ENCODE measurements at regions not wholly inside any gene's neighbourhood (a gene's known extent, or its start where the extent isn't known, plus 50 kb on each side); places are given as distances from the start of the nearest gene placed in this dataset.

GRCh38 chr5:110203661-110204060 lies 513.9 kb downstream of the MAN2A1 start:
- Histone ChIP-seq H3K4me3 (ENCODE audit: low read length) (no peak overlapping the region), H3K27me3 (replicated peaks; ENCODE audit: control insufficient read depth, insufficient read depth, low read length) (no peaks in the 10 kb centered on the region), H3K9me3 (ENCODE audit: control insufficient read depth, low read length) (peaks cover 15% of the 10 kb centered on the region), H3K36me3 (ENCODE audit: control insufficient read depth, insufficient read depth, low read length, severe bottlenecking) (no peaks in the 10 kb centered on the region), H3K4me1 (ENCODE audit: control insufficient read depth, insufficient read depth, low read length) (no peaks in the 10 kb centered on the region), H3K9ac (ENCODE audit: low read length) (no peak overlapping the region)
- peak; percentile 23 for DNase-seq (ENCODE audit: low read depth)

GRCh38 chr5:110209401-110209800 lies 517.1 kb downstream of the TMEM232 start:
- Histone ChIP-seq H3K9me3 (ENCODE audit: control insufficient read depth, low read length) (peaks cover 19% of the 10 kb centered on the region), H3K36me3 (ENCODE audit: control insufficient read depth, insufficient read depth, low read length, severe bottlenecking) (no peaks in the 10 kb centered on the region), H3K4me3 (ENCODE audit: low read length) (no peak overlapping the region), H3K4me1 (ENCODE audit: control insufficient read depth, insufficient read depth, low read length) (no peaks in the 10 kb centered on the region), H3K9ac (ENCODE audit: low read length) (no peak overlapping the region), H3K27me3 (replicated peaks; ENCODE audit: control insufficient read depth, insufficient read depth, low read length) (no peaks in the 10 kb centered on the region)
- no peak for DNase-seq (ENCODE audit: low read depth)

GRCh38 chr5:110218981-110219380 lies 507.5 kb downstream of the TMEM232 start:
- H3K9me3 ChIP-seq (ENCODE audit: control insufficient read depth, low read length), result peaks cover 60% of the 10 kb centered on the region
- H3K27me3 ChIP-seq (replicated peaks; ENCODE audit: control insufficient read depth, insufficient read depth, low read length), result no peaks in the 10 kb centered on the region
- no peak for DNase-seq (ENCODE audit: low read depth)
- H3K9ac ChIP-seq (ENCODE audit: low read length), result no peak overlapping the region
- H3K36me3 ChIP-seq (ENCODE audit: control insufficient read depth, insufficient read depth, low read length, severe bottlenecking), result no peaks in the 10 kb centered on the region
- no peak overlapping the region for H3K4me3 ChIP-seq (ENCODE audit: low read length)
- no peaks in the 10 kb centered on the region for H3K4me1 ChIP-seq (ENCODE audit: control insufficient read depth, insufficient read depth, low read length)

DNA sequence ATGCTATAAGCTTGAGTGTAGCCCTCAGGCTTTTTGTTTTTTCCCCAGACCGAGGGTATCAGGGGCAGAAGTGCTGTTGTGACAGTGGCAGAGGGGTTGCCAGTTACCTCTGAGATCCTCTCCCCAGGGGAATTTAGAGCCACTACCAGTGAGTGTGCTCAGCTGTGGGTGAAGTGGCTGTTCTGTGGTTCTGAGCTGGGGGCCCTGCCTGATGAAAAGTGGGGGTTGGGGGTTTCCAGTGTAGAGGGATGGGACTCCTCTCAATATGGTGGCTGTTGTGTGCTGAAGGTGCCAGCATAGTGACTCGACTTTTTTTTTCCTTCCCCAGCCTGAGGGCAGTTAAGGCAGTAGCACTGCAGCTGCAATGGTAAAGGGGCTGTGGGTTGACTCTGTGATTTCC lies 506.7 kb downstream of the TMEM232 start:
- Histone ChIP-seq H3K9me3 (ENCODE audit: control insufficient read depth, low read length) (peaks cover 60% of the 10 kb centered on the region), H3K4me3 (ENCODE audit: low read length) (no peak overlapping the region), H3K9ac (ENCODE audit: low read length) (no peak overlapping the region), H3K27me3 (replicated peaks; ENCODE audit: control insufficient read depth, insufficient read depth, low read length) (no peaks in the 10 kb centered on the region), H3K36me3 (ENCODE audit: control insufficient read depth, insufficient read depth, low read length, severe bottlenecking) (no peaks in the 10 kb centered on the region), H3K4me1 (ENCODE audit: control insufficient read depth, insufficient read depth, low read length) (no peaks in the 10 kb centered on the region)
- no peak for DNase-seq (ENCODE audit: low read depth)

- Histone ChIP-seq H3K36me3 (ENCODE audit: control insufficient read depth, insufficient read depth, low read length, severe bottlenecking) (no peaks in the 10 kb centered on the region), H3K4me1 (ENCODE audit: control insufficient read depth, insufficient read depth, low read length) (no peaks in the 10 kb centered on the region), H3K9me3 (ENCODE audit: control insufficient read depth, low read length) (peaks cover 60% of the 10 kb centered on the region), H3K4me3 (ENCODE audit: low read length) (no peak overlapping the region), H3K9ac (ENCODE audit: low read length) (no peak overlapping the region), H3K27me3 (replicated peaks; ENCODE audit: control insufficient read depth, insufficient read depth, low read length) (no peaks in the 10 kb centered on the region)
- no peak for DNase-seq (ENCODE audit: low read depth)
Observed at GRCh38 chr5:110221036-110221435, 505.4 kb downstream of the TMEM232 start.

DNA sequence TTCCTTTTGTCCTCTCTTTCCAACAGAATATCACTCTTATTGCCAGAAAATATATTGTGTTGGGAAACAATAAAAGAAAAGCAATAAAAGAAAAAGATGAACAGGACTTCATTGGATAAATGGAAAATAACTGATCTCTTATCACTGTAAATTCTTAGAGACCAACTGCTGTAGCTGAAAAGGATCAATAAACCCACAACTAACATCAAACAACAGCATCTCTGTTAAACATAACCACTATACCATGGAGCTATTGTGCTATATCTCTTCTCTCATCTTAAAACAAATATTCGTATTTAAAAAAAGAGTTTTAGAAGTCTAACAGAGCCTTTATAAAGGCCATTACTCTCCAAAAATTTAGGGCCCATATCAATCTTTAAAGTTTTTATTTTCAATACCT lies 502.4 kb downstream of the TMEM232 start:
- Histone ChIP-seq H3K9ac (ENCODE audit: low read length) (no peak overlapping the region), H3K9me3 (ENCODE audit: control insufficient read depth, low read length) (peaks cover 42% of the 10 kb centered on the region), H3K27me3 (replicated peaks; ENCODE audit: control insufficient read depth, insufficient read depth, low read length) (no peaks in the 10 kb centered on the region), H3K4me3 (ENCODE audit: low read length) (no peak overlapping the region), H3K36me3 (ENCODE audit: control insufficient read depth, insufficient read depth, low read length, severe bottlenecking) (no peaks in the 10 kb centered on the region), H3K4me1 (ENCODE audit: control insufficient read depth, insufficient read depth, low read length) (no peaks in the 10 kb centered on the region)
- no peak for DNase-seq (ENCODE audit: low read depth)

DNA sequence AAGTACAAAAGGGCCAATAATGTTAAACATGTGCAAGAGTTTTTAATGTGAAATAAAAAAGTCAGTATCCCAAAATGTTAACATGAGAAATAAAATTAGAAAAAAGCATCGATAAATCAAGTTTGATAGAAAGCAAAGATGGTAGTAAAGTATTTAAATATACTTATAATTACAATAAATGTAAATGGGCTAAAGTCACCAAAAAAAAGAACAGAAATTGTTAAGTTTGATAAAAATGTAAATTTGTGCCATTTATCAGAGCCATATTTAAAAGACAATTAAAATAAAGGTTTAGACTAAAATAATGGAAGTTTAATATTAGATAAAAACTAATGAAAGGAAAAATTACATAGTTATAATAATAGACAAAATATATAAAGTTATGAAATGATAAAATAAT lies 500.5 kb downstream of the TMEM232 start:
- Histone ChIP-seq H3K36me3 (ENCODE audit: control insufficient read depth, insufficient read depth, low read length, severe bottlenecking) (no peaks in the 10 kb centered on the region), H3K4me3 (ENCODE audit: low read length) (no peak overlapping the region), H3K9me3 (ENCODE audit: control insufficient read depth, low read length) (peaks cover 56% of the 10 kb centered on the region), H3K9ac (ENCODE audit: low read length) (no peak overlapping the region), H3K27me3 (replicated peaks; ENCODE audit: control insufficient read depth, insufficient read depth, low read length) (no peaks in the 10 kb centered on the region), H3K4me1 (ENCODE audit: control insufficient read depth, insufficient read depth, low read length) (no peaks in the 10 kb centered on the region)
- no peak for DNase-seq (ENCODE audit: low read depth)

DNA sequence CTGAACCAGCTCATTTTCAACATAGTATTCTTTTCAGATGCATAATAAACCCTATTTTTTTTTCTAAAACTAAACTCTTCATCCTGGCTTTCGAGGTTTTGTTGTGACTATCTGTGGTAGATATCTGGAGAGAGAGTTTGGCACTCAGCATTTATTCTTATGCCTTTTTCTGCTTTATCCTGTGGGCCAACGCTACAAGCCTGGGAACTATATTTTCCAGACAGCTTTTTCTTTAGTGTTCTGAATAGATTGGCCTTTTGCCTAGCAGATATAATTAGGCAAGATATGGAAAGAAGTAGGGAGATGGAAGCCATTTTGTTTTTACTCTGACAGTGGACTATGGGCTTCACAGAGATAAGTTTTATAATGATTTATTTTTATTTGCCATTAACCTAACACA lies 486.7 kb downstream of the TMEM232 start:
- Histone ChIP-seq H3K4me3 (ENCODE audit: low read length) (no peak overlapping the region), H3K36me3 (ENCODE audit: control insufficient read depth, insufficient read depth, low read length, severe bottlenecking) (no peaks in the 10 kb centered on the region), H3K9ac (ENCODE audit: low read length) (no peak overlapping the region), H3K4me1 (ENCODE audit: control insufficient read depth, insufficient read depth, low read length) (no peaks in the 10 kb centered on the region), H3K9me3 (ENCODE audit: control insufficient read depth, low read length) (no peaks in the 10 kb centered on the region), H3K27me3 (replicated peaks; ENCODE audit: control insufficient read depth, insufficient read depth, low read length) (no peaks in the 10 kb centered on the region)
- peak; percentile 3 for DNase-seq (ENCODE audit: low read depth)

- no peaks in the 10 kb centered on the region for H3K9me3 ChIP-seq (ENCODE audit: control insufficient read depth, low read length)
- DNase-seq (ENCODE audit: low read depth), result no peak
- no peaks in the 10 kb centered on the region for H3K36me3 ChIP-seq (ENCODE audit: control insufficient read depth, insufficient read depth, low read length, severe bottlenecking)
- H3K9ac ChIP-seq (ENCODE audit: low read length), result no peak overlapping the region
- no peaks in the 10 kb centered on the region for H3K27me3 ChIP-seq (replicated peaks; ENCODE audit: control insufficient read depth, insufficient read depth, low read length)
- H3K4me1 ChIP-seq (ENCODE audit: control insufficient read depth, insufficient read depth, low read length), result no peaks in the 10 kb centered on the region
- H3K4me3 ChIP-seq (ENCODE audit: low read length), result no peak overlapping the region
Observed at GRCh38 chr5:110242950-110243349, 483.5 kb downstream of the TMEM232 start.

DNA sequence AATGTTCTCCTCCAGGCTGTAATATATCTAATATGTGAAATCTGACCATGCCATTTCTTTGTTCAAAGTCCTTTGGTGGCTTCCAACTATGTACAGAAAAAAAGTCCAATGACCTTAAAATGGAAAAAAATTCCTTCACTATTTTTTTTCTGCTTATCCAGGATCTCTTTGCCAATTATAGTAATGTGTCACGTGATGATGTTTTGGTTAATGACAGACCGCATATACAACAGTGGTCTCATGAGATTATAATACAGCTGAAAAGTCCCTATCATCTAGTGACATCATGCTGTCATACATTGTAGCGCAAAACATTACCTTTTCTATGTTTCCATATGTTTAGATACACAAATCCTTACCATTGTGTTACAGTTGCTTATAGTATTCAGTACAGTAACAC lies 477.6 kb downstream of the TMEM232 start:
- Histone ChIP-seq H3K9me3 (ENCODE audit: control insufficient read depth, low read length) (no peaks in the 10 kb centered on the region), H3K36me3 (ENCODE audit: control insufficient read depth, insufficient read depth, low read length, severe bottlenecking) (no peaks in the 10 kb centered on the region), H3K9ac (ENCODE audit: low read length) (no peak overlapping the region), H3K27me3 (replicated peaks; ENCODE audit: control insufficient read depth, insufficient read depth, low read length) (no peaks in the 10 kb centered on the region), H3K4me1 (ENCODE audit: control insufficient read depth, insufficient read depth, low read length) (no peaks in the 10 kb centered on the region), H3K4me3 (ENCODE audit: low read length) (no peak overlapping the region)
- no peak for DNase-seq (ENCODE audit: low read depth)

GRCh38 chr5:110250355-110250754 lies 476.1 kb downstream of the TMEM232 start:
- no peak for DNase-seq (ENCODE audit: low read depth)
- Histone ChIP-seq H3K27me3 (replicated peaks; ENCODE audit: control insufficient read depth, insufficient read depth, low read length) (no peaks in the 10 kb centered on the region), H3K4me3 (ENCODE audit: low read length) (no peak overlapping the region), H3K9me3 (ENCODE audit: control insufficient read depth, low read length) (no peaks in the 10 kb centered on the region), H3K36me3 (ENCODE audit: control insufficient read depth, insufficient read depth, low read length, severe bottlenecking) (no peaks in the 10 kb centered on the region), H3K4me1 (ENCODE audit: control insufficient read depth, insufficient read depth, low read length) (no peaks in the 10 kb centered on the region), H3K9ac (ENCODE audit: low read length) (no peak overlapping the region)

DNA sequence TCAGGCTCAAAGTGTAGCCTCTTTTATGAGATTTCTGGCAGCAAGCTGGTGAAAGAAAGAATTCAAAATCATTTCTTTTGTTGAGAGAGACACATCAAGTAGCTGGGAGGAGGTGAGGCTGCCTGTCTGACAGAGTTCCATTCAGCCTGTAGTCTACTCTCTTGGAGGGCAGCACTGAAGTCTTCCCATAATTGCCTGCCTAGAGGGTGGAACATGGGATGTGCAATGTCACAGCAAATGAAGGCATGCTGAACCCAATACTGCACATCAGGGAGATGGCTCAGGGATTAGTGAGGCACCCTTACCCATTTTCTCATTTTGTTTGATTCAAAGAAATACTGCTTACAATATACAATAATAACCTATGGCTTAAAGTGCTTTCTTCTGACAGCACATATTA lies 475.7 kb downstream of the TMEM232 start:
- no peak for DNase-seq (ENCODE audit: low read depth)
- Histone ChIP-seq H3K9me3 (ENCODE audit: control insufficient read depth, low read length) (no peaks in the 10 kb centered on the region), H3K4me3 (ENCODE audit: low read length) (no peak overlapping the region), H3K9ac (ENCODE audit: low read length) (no peak overlapping the region), H3K27me3 (replicated peaks; ENCODE audit: control insufficient read depth, insufficient read depth, low read length) (no peaks in the 10 kb centered on the region), H3K4me1 (ENCODE audit: control insufficient read depth, insufficient read depth, low read length) (no peaks in the 10 kb centered on the region), H3K36me3 (ENCODE audit: control insufficient read depth, insufficient read depth, low read length, severe bottlenecking) (no peaks in the 10 kb centered on the region)
